ENCODE measurements at regions not wholly inside any gene's neighbourhood (a gene's known extent, or its start where the extent isn't known, plus 50 kb on each side); places are given as distances from the start of the nearest gene placed in this dataset.

DNA sequence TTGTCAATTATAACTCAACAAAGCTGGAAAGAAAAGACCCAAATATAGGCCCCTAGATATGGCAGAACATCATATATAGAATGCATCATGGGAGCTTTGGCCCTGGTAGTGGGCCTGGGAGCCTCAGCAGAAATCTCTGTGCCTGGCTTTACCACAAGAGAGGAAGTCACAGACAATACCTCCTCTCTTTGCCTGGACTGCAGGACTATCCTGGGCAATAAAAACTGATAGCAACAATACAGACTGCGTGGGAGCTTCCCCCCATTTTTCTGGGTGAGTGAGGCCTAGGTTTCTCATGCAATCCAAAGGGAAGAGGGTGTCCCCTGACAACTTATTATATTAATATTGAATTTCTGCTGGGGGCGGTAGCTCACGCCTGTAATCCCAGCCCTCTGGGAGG, 64.0 kb upstream of the NFKB1 start:
- Histone ChIP-seq H3K4me3 (ENCODE audit: low read length in 2 of 2) (no peak overlapping the region), H3K27ac (ENCODE audit: low read depth in 1 of 2, low read length in 2 of 2) (no peak overlapping the region), H3K4me1 (ENCODE audit: control insufficient read depth in 1 of 2, insufficient read depth in 2 of 2, low read length in 2 of 2) (no peaks in the 10 kb centered on the region), H3K36me3 (ENCODE audit: control insufficient read depth in 1 of 2, insufficient read depth in 2 of 2, low read length in 1 of 2) (no peaks in the 10 kb centered on the region), H3K27me3 (ENCODE audit: control insufficient read depth in 1 of 2, insufficient read depth in 2 of 2, low read length in 1 of 2) (no peaks in the 10 kb centered on the region), H3K9me3 (ENCODE audit: control insufficient read depth, low read length) (no peaks in the 10 kb centered on the region)
- DNase-seq (no peak), ATAC-seq (ENCODE audit: low FRiP score) (no peak)
- intact Hi-C loops (cut with DNase I) = no loop called here
- 80 to 96% methylated on average over 3 of the region's 3 CpGs for WGBS, 2 donors

- intact Hi-C loops (cut with DNase I) = no loop called here
- no peaks in the 10 kb centered on the region for H3K27me3 ChIP-seq (ENCODE audit: control insufficient read depth in 1 of 2, insufficient read depth in 2 of 2, low read length in 1 of 2)
- DNase-seq = no peak
- H3K4me1 ChIP-seq (ENCODE audit: control insufficient read depth in 1 of 2, insufficient read depth in 2 of 2, low read length in 2 of 2) = no peaks in the 10 kb centered on the region
- no peaks in the 10 kb centered on the region for H3K36me3 ChIP-seq (ENCODE audit: control insufficient read depth in 1 of 2, insufficient read depth in 2 of 2, low read length in 1 of 2)
- ATAC-seq (ENCODE audit: low FRiP score) = peak; percentile 11
- no peak overlapping the region for H3K27ac ChIP-seq (ENCODE audit: low read depth in 1 of 2, low read length in 2 of 2)
- no peak overlapping the region for H3K4me3 ChIP-seq (ENCODE audit: low read length in 2 of 2)
- no peaks in the 10 kb centered on the region for H3K9me3 ChIP-seq (ENCODE audit: control insufficient read depth, low read length)
- WGBS, 2 donors = 88% methylated on average over 4 of the region's 4 CpGs
These were observed 62.5 kb upstream of the NFKB1 start for GRCh38 chr4:102438396-102439235.

DNA sequence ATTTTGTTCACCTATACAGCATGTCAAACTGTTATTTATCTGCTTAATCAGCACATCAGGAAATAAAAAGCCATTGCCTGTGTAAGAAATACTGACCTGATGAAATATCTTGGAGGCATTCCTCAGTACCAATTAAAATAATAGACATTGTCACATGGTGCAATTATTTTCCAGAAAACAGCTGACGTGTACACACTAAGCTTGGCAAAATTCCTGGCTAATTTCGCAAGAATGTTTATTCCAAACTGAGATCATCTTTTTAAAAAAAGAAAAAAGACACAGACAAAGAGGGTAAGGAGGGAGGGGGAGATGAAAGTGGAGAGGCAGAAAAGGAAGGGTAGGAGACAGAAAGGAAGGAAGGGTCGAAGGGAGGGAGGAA, 61.9 kb upstream of the NFKB1 start:
- DNase-seq (no peak), ATAC-seq (ENCODE audit: low FRiP score) (peak; percentile 86)
- 22 to 27% methylated on average over 3 of the region's 3 CpGs for WGBS, 2 donors
- Histone ChIP-seq H3K9me3 (ENCODE audit: control insufficient read depth, low read length) (no peaks in the 10 kb centered on the region), H3K36me3 (ENCODE audit: control insufficient read depth in 1 of 2, insufficient read depth in 2 of 2, low read length in 1 of 2) (no peaks in the 10 kb centered on the region), H3K27ac (ENCODE audit: low read depth in 1 of 2, low read length in 2 of 2) (no peak overlapping the region), H3K27me3 (ENCODE audit: control insufficient read depth in 1 of 2, insufficient read depth in 2 of 2, low read length in 1 of 2) (no peaks in the 10 kb centered on the region), H3K4me1 (ENCODE audit: control insufficient read depth in 1 of 2, insufficient read depth in 2 of 2, low read length in 2 of 2) (no peaks in the 10 kb centered on the region), H3K4me3 (ENCODE audit: low read length in 2 of 2) (no peak overlapping the region)
- intact Hi-C loops (cut with DNase I) = no loop called here

- Histone ChIP-seq H3K4me3 (ENCODE audit: low read length in 2 of 2) (no peak overlapping the region), H3K36me3 (ENCODE audit: control insufficient read depth in 1 of 2, insufficient read depth in 2 of 2, low read length in 1 of 2) (no peaks in the 10 kb centered on the region), H3K4me1 (ENCODE audit: control insufficient read depth in 1 of 2, insufficient read depth in 2 of 2, low read length in 2 of 2) (no peaks in the 10 kb centered on the region), H3K27me3 (ENCODE audit: control insufficient read depth in 1 of 2, insufficient read depth in 2 of 2, low read length in 1 of 2) (no peaks in the 10 kb centered on the region), H3K27ac (ENCODE audit: low read depth in 1 of 2, low read length in 2 of 2) (no peak overlapping the region), H3K9me3 (ENCODE audit: control insufficient read depth, low read length) (no peaks in the 10 kb centered on the region)
- peak; percentile 71 for ATAC-seq (ENCODE audit: low FRiP score)
- intact Hi-C loops (cut with DNase I) = loop anchor here (5.0 to 10.0 kb wide), 4 partner anchors 175 to 665 kb away; partner anchors contain the start of gene BDH2 (in 1 of the 2)
- DNase-seq = no peak
These were observed 61.3 kb upstream of the NFKB1 start for GRCh38 chr4:102439812-102440211.

DNA sequence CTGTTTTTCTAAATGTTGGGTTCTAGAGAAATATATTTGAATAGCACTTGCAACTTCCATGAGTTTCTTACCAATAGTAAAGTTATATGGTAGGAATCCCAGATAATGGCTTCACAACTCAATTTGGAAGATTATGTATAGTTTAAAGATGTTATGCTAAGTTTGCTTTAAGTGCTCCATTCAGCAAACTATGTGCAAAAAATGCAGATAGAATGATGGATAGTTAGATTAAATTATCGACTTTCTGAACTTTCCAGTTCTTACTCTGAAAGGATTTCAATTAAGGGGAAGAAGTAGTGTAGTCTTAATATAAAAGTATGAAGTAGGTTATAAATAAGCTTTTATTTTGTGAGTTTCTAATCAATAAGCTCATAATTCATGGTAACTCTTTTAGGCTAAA, 60.7 kb upstream of the NFKB1 start:
- no peaks in the 10 kb centered on the region for H3K36me3 ChIP-seq (ENCODE audit: control insufficient read depth in 1 of 2, insufficient read depth in 2 of 2, low read length in 1 of 2)
- H3K27ac ChIP-seq (ENCODE audit: low read depth in 1 of 2, low read length in 2 of 2) = no peak overlapping the region
- WGBS, 2 donors = 69 to 79% methylated on average over 1 of the region's 1 CpG
- DNase-seq (no peak), ATAC-seq (ENCODE audit: low FRiP score) (no peak)
- no peaks in the 10 kb centered on the region for H3K9me3 ChIP-seq (ENCODE audit: control insufficient read depth, low read length)
- H3K4me3 ChIP-seq (ENCODE audit: low read length in 2 of 2) = no peak overlapping the region
- intact Hi-C loops (cut with DNase I) = loop anchor here (5.0 to 10.0 kb wide), 4 partner anchors 174 to 664 kb away; partner anchors contain the start of gene BDH2 (in 1 of the 2)
- H3K4me1 ChIP-seq (ENCODE audit: control insufficient read depth in 1 of 2, insufficient read depth in 2 of 2, low read length in 2 of 2) = no peaks in the 10 kb centered on the region
- H3K27me3 ChIP-seq (ENCODE audit: control insufficient read depth in 1 of 2, insufficient read depth in 2 of 2, low read length in 1 of 2) = no peaks in the 10 kb centered on the region

DNA sequence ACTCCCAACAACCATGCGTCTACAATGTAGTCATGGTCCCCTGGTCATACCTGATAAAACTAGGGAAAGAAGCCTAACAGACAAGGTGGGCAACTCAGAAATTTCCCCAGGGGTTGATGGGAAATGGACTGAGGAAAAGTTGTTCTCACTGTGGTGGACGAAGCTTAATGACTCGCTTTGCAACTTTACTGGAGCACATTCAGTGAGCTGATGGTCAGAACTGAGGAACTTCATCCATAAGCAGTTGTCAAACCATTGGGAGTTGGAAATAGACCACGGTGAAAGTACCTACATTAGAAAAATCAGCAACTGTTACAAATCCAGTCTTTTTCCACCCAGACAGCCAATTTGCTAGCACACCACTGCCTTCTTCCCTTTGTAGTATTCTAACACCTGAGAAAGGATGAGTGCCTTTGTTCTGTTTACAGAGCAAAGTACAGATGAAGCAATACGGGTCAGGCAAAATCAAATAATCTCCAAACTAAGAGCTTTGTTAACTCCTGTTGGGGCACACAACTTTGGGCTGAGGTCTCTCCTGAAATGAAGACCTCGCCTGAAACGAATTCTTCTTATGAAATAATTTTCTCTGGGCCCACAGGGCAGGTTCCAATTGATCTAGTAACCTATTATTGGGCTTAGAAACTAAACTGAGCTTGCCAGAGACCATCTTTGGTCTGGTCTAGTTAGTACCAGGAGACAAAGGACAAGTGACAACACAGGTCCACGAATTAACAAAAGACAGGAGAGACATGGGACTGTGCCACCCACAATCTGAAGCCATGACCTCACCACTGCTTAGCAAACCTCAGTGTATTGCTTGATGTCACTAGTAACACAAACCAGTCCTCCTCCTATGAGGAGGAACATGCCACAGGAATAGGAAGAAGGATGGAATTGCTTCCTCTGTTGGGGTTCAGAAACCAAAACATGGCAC, 58.9 kb upstream of the NFKB1 start:
- DNase-seq = no peak
- WGBS, 2 donors = 83% methylated on average over 8 of the region's 8 CpGs
- H3K4me3 ChIP-seq (ENCODE audit: low read length in 2 of 2) = no peak overlapping the region
- no peaks in the 10 kb centered on the region for H3K4me1 ChIP-seq (ENCODE audit: control insufficient read depth in 1 of 2, insufficient read depth in 2 of 2, low read length in 2 of 2)
- H3K9me3 ChIP-seq (ENCODE audit: control insufficient read depth, low read length) = no peaks in the 10 kb centered on the region
- intact Hi-C loops (cut with DNase I) = loop anchor here (5.0 to 10.0 kb wide), 4 partner anchors 173 to 663 kb away; partner anchors contain the start of gene BDH2 (in 1 of the 2)
- no peaks in the 10 kb centered on the region for H3K36me3 ChIP-seq (ENCODE audit: control insufficient read depth in 1 of 2, insufficient read depth in 2 of 2, low read length in 1 of 2)
- ATAC-seq (ENCODE audit: low FRiP score) = no peak
- no peak overlapping the region for H3K27ac ChIP-seq (ENCODE audit: low read depth in 1 of 2, low read length in 2 of 2)
- no peaks in the 10 kb centered on the region for H3K27me3 ChIP-seq (ENCODE audit: control insufficient read depth in 1 of 2, insufficient read depth in 2 of 2, low read length in 1 of 2)

DNA sequence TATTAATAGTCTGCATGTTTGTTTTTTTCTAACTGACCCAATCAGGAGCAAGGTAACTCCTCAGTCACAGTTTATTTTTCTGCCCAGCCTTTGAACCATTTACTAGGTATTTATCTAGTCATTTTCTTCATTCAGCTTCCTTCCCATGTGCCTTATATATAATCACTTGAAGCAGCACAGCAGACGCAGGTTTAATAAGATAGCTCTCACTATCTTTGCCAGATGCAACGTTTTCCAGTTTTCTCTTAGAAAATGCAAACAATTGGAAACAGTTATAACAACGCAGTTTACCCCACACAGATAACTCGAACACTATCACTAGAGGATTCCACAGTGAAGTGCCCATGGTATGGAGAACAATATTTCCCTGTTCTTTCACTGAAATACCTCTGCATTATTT, 56.4 kb upstream of the NFKB1 start:
- WGBS, 2 donors = 57 to 62% methylated on average over 4 of the region's 4 CpGs
- no peaks in the 10 kb centered on the region for H3K36me3 ChIP-seq (ENCODE audit: control insufficient read depth in 1 of 2, insufficient read depth in 2 of 2, low read length in 1 of 2)
- H3K27ac ChIP-seq (ENCODE audit: low read depth in 1 of 2, low read length in 2 of 2) = no peak overlapping the region
- H3K27me3 ChIP-seq (ENCODE audit: control insufficient read depth in 1 of 2, insufficient read depth in 2 of 2, low read length in 1 of 2) = no peaks in the 10 kb centered on the region
- H3K4me3 ChIP-seq (ENCODE audit: low read length in 2 of 2) = no peak overlapping the region
- H3K4me1 ChIP-seq (ENCODE audit: control insufficient read depth in 1 of 2, insufficient read depth in 2 of 2, low read length in 2 of 2) = no peaks in the 10 kb centered on the region
- DNase-seq (no peak), ATAC-seq (ENCODE audit: low FRiP score) (no peak)
- intact Hi-C loops (cut with DNase I) = loop anchor here (5.0 to 10.0 kb wide), 5 partner anchors 170 to 660 kb away; partner anchors contain the start of gene BDH2 (in 1 of the 2)
- H3K9me3 ChIP-seq (ENCODE audit: control insufficient read depth, low read length) = no peaks in the 10 kb centered on the region

- Histone ChIP-seq H3K9me3 (ENCODE audit: control insufficient read depth, low read length) (no peaks in the 10 kb centered on the region), H3K36me3 (ENCODE audit: control insufficient read depth in 1 of 2, insufficient read depth in 2 of 2, low read length in 1 of 2) (no peaks in the 10 kb centered on the region), H3K4me3 (ENCODE audit: low read length in 2 of 2) (no peak overlapping the region), H3K27ac (ENCODE audit: low read depth in 1 of 2, low read length in 2 of 2) (no peak overlapping the region), H3K27me3 (ENCODE audit: control insufficient read depth in 1 of 2, insufficient read depth in 2 of 2, low read length in 1 of 2) (no peaks in the 10 kb centered on the region), H3K4me1 (ENCODE audit: control insufficient read depth in 1 of 2, insufficient read depth in 2 of 2, low read length in 2 of 2) (no peaks in the 10 kb centered on the region)
- WGBS, 2 donors = 90 to 92% methylated on average over 2 of the region's 2 CpGs
- ATAC-seq (ENCODE audit: low FRiP score) (no peak), DNase-seq (no peak)
- intact Hi-C loops (cut with DNase I) = loop anchor here (5.0 to 10.0 kb wide), 4 partner anchors 170 to 660 kb away; partner anchors contain the start of gene BDH2 (in 1 of the 2)
These were observed 55.9 kb upstream of the NFKB1 start for GRCh38 chr4:102445213-102445612.

Measured in aorta (tissue), 5 donors.